Activated T-cell treated with anti-CD3 and anti-CD28 coated beads for 1 hour (primary cell): ENCODE measurements at regions not wholly inside any gene's neighbourhood (a gene's known extent, or its start where the extent isn't known, plus 50 kb on each side); places are given as distances from the start of the nearest gene placed in this dataset.

Source experiments
- DNase-seq: peaks from one replicate; pipeline ENCODE4 v3.0.0-alpha.2; 2020; ENCODE audit warnings: low read depth

GRCh38 chr11:134555510-134555909 is 143.5 kb upstream of the B3GAT1 start:
- DNase-seq, result no peak

- DNase-seq, result no peak
These were observed 142.8 kb upstream of the B3GAT1 start for GRCh38 chr11:134554861-134555260.

- no peak for DNase-seq
These were observed 142.1 kb upstream of the B3GAT1 start for GRCh38 chr11:134554106-134554505.

- no peak for DNase-seq
These were observed 140.7 kb upstream of the B3GAT1 start for GRCh38 chr11:134552749-134553148.

- DNase-seq, result no peak
These were observed 133.5 kb upstream of the B3GAT1 start for GRCh38 chr11:134545521-134545920.

GRCh38 chr11:134544095-134544815 is 132.2 kb upstream of the B3GAT1 start:
- DNase-seq, result no peak

- no peak for DNase-seq
These were observed 131.6 kb upstream of the B3GAT1 start for GRCh38 chr11:134543645-134544044.

- no peak for DNase-seq
These were observed 131.2 kb upstream of the B3GAT1 start for GRCh38 chr11:134543241-134543640.

GRCh38 chr11:134542401-134543165 is 130.5 kb upstream of the B3GAT1 start:
- no peak for DNase-seq

GRCh38 chr11:134541951-134542350 is 129.9 kb upstream of the B3GAT1 start:
- no peak for DNase-seq

GRCh38 chr11:134541355-134541754 is 129.3 kb upstream of the B3GAT1 start:
- no peak for DNase-seq

- DNase-seq, result no peak
These were observed 127.2 kb upstream of the B3GAT1 start for GRCh38 chr11:134539285-134539684.

GRCh38 chr11:134538742-134539141 is 126.7 kb upstream of the B3GAT1 start:
- DNase-seq, result no peak

GRCh38 chr11:134537941-134538340 is 125.9 kb upstream of the B3GAT1 start:
- no peak for DNase-seq

- no peak for DNase-seq
These were observed 125.3 kb upstream of the B3GAT1 start for GRCh38 chr11:134537296-134537695.

GRCh38 chr11:134536677-134537076 is 124.6 kb upstream of the B3GAT1 start:
- no peak for DNase-seq

GRCh38 chr11:134536219-134536618 is 124.2 kb upstream of the B3GAT1 start:
- no peak for DNase-seq

GRCh38 chr11:134535029-134536025 is 123.3 kb upstream of the B3GAT1 start:
- no peak for DNase-seq

- no peak for DNase-seq
These were observed 121.5 kb upstream of the B3GAT1 start for GRCh38 chr11:134533511-134533910.

- DNase-seq, result no peak
These were observed 120.9 kb upstream of the B3GAT1 start for GRCh38 chr11:134532921-134533421.

GRCh38 chr11:134532131-134532920 is 120.3 kb upstream of the B3GAT1 start:
- no peak for DNase-seq
